ENCODE measurements at regions not wholly inside any gene's neighbourhood (a gene's known extent, or its start where the extent isn't known, plus 50 kb on each side); places are given as distances from the start of the nearest gene placed in this dataset.

GRCh38 chr10:2798336-2799022 lies 268.9 kb upstream of the PFKP start:
- DNase-seq (ENCODE audit: low spot score), result no peak
- in situ Hi-C loops (cut with MboI; ENCODE audit: low pct_unique_long_range_greater_than_20kb, low sequenced_read_pairs, unreplicated experiment), result no loop called here
- TF ChIP-seq CTCF (IDR thresholded peaks at IDR 0.05; ENCODE audit: extremely low read depth, insufficient read depth, missing control alignments), result no peak

GRCh38 chr10:2791774-2792443 lies 275.4 kb upstream of the PFKP start:
- in situ Hi-C loops (cut with MboI; ENCODE audit: low pct_unique_long_range_greater_than_20kb, low sequenced_read_pairs, unreplicated experiment), result no loop called here
- TF ChIP-seq CTCF (IDR thresholded peaks at IDR 0.05; ENCODE audit: extremely low read depth, insufficient read depth, missing control alignments), result no peak
- no peak for DNase-seq (ENCODE audit: low spot score)

- TF ChIP-seq CTCF (IDR thresholded peaks at IDR 0.05; ENCODE audit: extremely low read depth, insufficient read depth, missing control alignments), result no peak
- in situ Hi-C loops (cut with MboI; ENCODE audit: low pct_unique_long_range_greater_than_20kb, low sequenced_read_pairs, unreplicated experiment), result no loop called here
- DNase-seq (ENCODE audit: low spot score), result no peak
Observed at GRCh38 chr10:2790396-2791188, 276.8 kb upstream of the PFKP start.

- in situ Hi-C loops (cut with MboI; ENCODE audit: low pct_unique_long_range_greater_than_20kb, low sequenced_read_pairs, unreplicated experiment), result no loop called here
- no peak for DNase-seq (ENCODE audit: low spot score)
Observed at GRCh38 chr10:2786251-2786650, 281.1 kb upstream of the PFKP start.

GRCh38 chr10:2784766-2785165 lies 282.6 kb upstream of the PFKP start:
- in situ Hi-C loops (cut with MboI; ENCODE audit: low pct_unique_long_range_greater_than_20kb, low sequenced_read_pairs, unreplicated experiment), result no loop called here
- DNase-seq (ENCODE audit: low spot score), result no peak
- no peak for TF ChIP-seq CTCF (IDR thresholded peaks at IDR 0.05; ENCODE audit: extremely low read depth, insufficient read depth, missing control alignments)

More at GRCh38 chr10:2786251-2786650, 281.1 kb upstream of the PFKP start:
- TF ChIP-seq CTCF (IDR thresholded peaks at IDR 0.05; ENCODE audit: extremely low read depth, insufficient read depth, missing control alignments), result no peak

- in situ Hi-C loops (cut with MboI; ENCODE audit: low pct_unique_long_range_greater_than_20kb, low sequenced_read_pairs, unreplicated experiment), result no loop called here
- no peak for DNase-seq (ENCODE audit: low spot score)
- TF ChIP-seq CTCF (IDR thresholded peaks at IDR 0.05; ENCODE audit: extremely low read depth, insufficient read depth, missing control alignments), result no peak
Observed at GRCh38 chr10:2782950-2783349, 284.4 kb upstream of the PFKP start.

Data from GM13977 (cell line).